ENCODE measurements at regions not wholly inside any gene's neighbourhood (a gene's known extent, or its start where the extent isn't known, plus 50 kb on each side); places are given as distances from the start of the nearest gene placed in this dataset.
A peak's percentile ranks its signal among the peaks of the same experiment; 100 is the strongest.

- H3K9me3 Mint-ChIP-seq (ENCODE audit: unreplicated experiment) = no peaks in the 10 kb centered on the region
- no peak for TF ChIP-seq CTCF (IDR thresholded peaks at IDR 0.05; ENCODE audit: partially characterized antibody, unreplicated experiment)
Observed at GRCh38 chrX:143800150-143800549, 79.6 kb upstream of the SPANXN2 start.

GRCh38 chrX:143788265-143788664 lies 67.7 kb upstream of the SPANXN2 start:
- no peak overlapping the region for H3K27ac Mint-ChIP-seq (ENCODE audit: unreplicated experiment)
- TF ChIP-seq CTCF (IDR thresholded peaks at IDR 0.05; ENCODE audit: partially characterized antibody, unreplicated experiment) = peak; percentile 38
- H3K9me3 Mint-ChIP-seq (ENCODE audit: unreplicated experiment) = no peaks in the 10 kb centered on the region
- no peak overlapping the region for H3K4me3 Mint-ChIP-seq (ENCODE audit: unreplicated experiment)
- H3K4me1 Mint-ChIP-seq (ENCODE audit: low read depth, unreplicated experiment) = no peaks in the 10 kb centered on the region
- H3K27me3 Mint-ChIP-seq (ENCODE audit: unreplicated experiment) = no peaks in the 10 kb centered on the region
- no peaks in the 10 kb centered on the region for H3K36me3 Mint-ChIP-seq (ENCODE audit: unreplicated experiment)
- no peak for DNase-seq

More at GRCh38 chrX:143800150-143800549, 79.6 kb upstream of the SPANXN2 start:
- Mint-ChIP-seq H3K27me3 (ENCODE audit: unreplicated experiment) (no peaks in the 10 kb centered on the region), H3K27ac (ENCODE audit: unreplicated experiment) (no peak overlapping the region), H3K4me3 (ENCODE audit: unreplicated experiment) (no peak overlapping the region), H3K36me3 (ENCODE audit: unreplicated experiment) (no peaks in the 10 kb centered on the region), H3K4me1 (ENCODE audit: low read depth, unreplicated experiment) (no peaks in the 10 kb centered on the region)
- no peak for DNase-seq

GRCh38 chrX:143787341-143787740 lies 66.8 kb upstream of the SPANXN2 start:
- no peaks in the 10 kb centered on the region for H3K9me3 Mint-ChIP-seq (ENCODE audit: unreplicated experiment)
- no peak for DNase-seq
- TF ChIP-seq CTCF (IDR thresholded peaks at IDR 0.05; ENCODE audit: partially characterized antibody, unreplicated experiment) = no peak
- H3K4me3 Mint-ChIP-seq (ENCODE audit: unreplicated experiment) = no peak overlapping the region
- H3K27ac Mint-ChIP-seq (ENCODE audit: unreplicated experiment) = no peak overlapping the region
- H3K36me3 Mint-ChIP-seq (ENCODE audit: unreplicated experiment) = no peaks in the 10 kb centered on the region
- no peaks in the 10 kb centered on the region for H3K27me3 Mint-ChIP-seq (ENCODE audit: unreplicated experiment)
- H3K4me1 Mint-ChIP-seq (ENCODE audit: low read depth, unreplicated experiment) = no peaks in the 10 kb centered on the region

GRCh38 chrX:143781103-143781502 lies 60.6 kb upstream of the SPANXN2 start:
- H3K9me3 Mint-ChIP-seq (ENCODE audit: unreplicated experiment) = no peaks in the 10 kb centered on the region
- H3K27me3 Mint-ChIP-seq (ENCODE audit: unreplicated experiment) = no peaks in the 10 kb centered on the region
- TF ChIP-seq CTCF (IDR thresholded peaks at IDR 0.05; ENCODE audit: partially characterized antibody, unreplicated experiment) = no peak
- H3K27ac Mint-ChIP-seq (ENCODE audit: unreplicated experiment) = no peak overlapping the region
- H3K4me3 Mint-ChIP-seq (ENCODE audit: unreplicated experiment) = no peak overlapping the region
- no peak for DNase-seq
- H3K4me1 Mint-ChIP-seq (ENCODE audit: low read depth, unreplicated experiment) = no peaks in the 10 kb centered on the region
- no peaks in the 10 kb centered on the region for H3K36me3 Mint-ChIP-seq (ENCODE audit: unreplicated experiment)
